Activated CD8-positive, alpha-beta memory T cell treated with anti-CD3 and anti-CD28 coated beads for 24 hours (primary cell): ENCODE measurements at regions not wholly inside any gene's neighbourhood (a gene's known extent, or its start where the extent isn't known, plus 50 kb on each side); places are given as distances from the start of the nearest gene placed in this dataset.

Experiments used
- DNase-seq: peaks from one replicate; pipeline ENCODE4 v3.0.0-alpha.2; 2020

GRCh38 chr10:36157486-36157885, 515.4 kb upstream of the FZD8 start:
- no peak for DNase-seq

- no peak for DNase-seq
These were observed 506.1 kb upstream of the FZD8 start for GRCh38 chr10:36148207-36148606.

GRCh38 chr10:36147529-36147928, 505.4 kb upstream of the FZD8 start:
- DNase-seq: no peak

- no peak for DNase-seq
These were observed 499.9 kb upstream of the FZD8 start for GRCh38 chr10:36141856-36142560.

GRCh38 chr10:36129051-36129450, 487.0 kb upstream of the FZD8 start:
- DNase-seq: no peak

GRCh38 chr10:36126076-36126475, 484.0 kb upstream of the FZD8 start:
- no peak for DNase-seq

- DNase-seq: no peak
These were observed 477.4 kb upstream of the FZD8 start for GRCh38 chr10:36119455-36119854.

GRCh38 chr10:36118314-36118713, 476.2 kb upstream of the FZD8 start:
- no peak for DNase-seq

GRCh38 chr10:36117890-36118289, 475.8 kb upstream of the FZD8 start:
- DNase-seq: no peak

- no peak for DNase-seq
These were observed 475.1 kb upstream of the FZD8 start for GRCh38 chr10:36117231-36117630.

GRCh38 chr10:36116731-36117130, 474.6 kb upstream of the FZD8 start:
- DNase-seq: no peak

- no peak for DNase-seq
These were observed 473.9 kb upstream of the FZD8 start for GRCh38 chr10:36116040-36116439.

- DNase-seq: no peak
These were observed 473.3 kb upstream of the FZD8 start for GRCh38 chr10:36115364-36115763.

- DNase-seq: no peak
These were observed 472.8 kb upstream of the FZD8 start for GRCh38 chr10:36114913-36115312.

GRCh38 chr10:36114141-36114540, 472.0 kb upstream of the FZD8 start:
- DNase-seq: no peak

GRCh38 chr10:36111676-36112075, 469.6 kb upstream of the FZD8 start:
- no peak for DNase-seq

- DNase-seq: no peak
These were observed 468.0 kb upstream of the FZD8 start for GRCh38 chr10:36110097-36110496.

GRCh38 chr10:36109399-36110023, 467.4 kb upstream of the FZD8 start:
- no peak for DNase-seq

GRCh38 chr10:36097696-36098095, 455.6 kb upstream of the FZD8 start:
- DNase-seq: no peak

GRCh38 chr10:36096576-36096975, 454.5 kb upstream of the FZD8 start:
- DNase-seq: no peak

GRCh38 chr10:36094096-36094495, 452.0 kb upstream of the FZD8 start:
- no peak for DNase-seq

GRCh38 chr10:36092116-36092515, 450.0 kb upstream of the FZD8 start:
- no peak for DNase-seq

- no peak for DNase-seq
These were observed 448.9 kb upstream of the FZD8 start for GRCh38 chr10:36091007-36091406.

- DNase-seq: no peak
These were observed 447.8 kb upstream of the FZD8 start for GRCh38 chr10:36089790-36090440.
